K562 (cell line): ENCODE measurements at regions not wholly inside any gene's neighbourhood (a gene's known extent, or its start where the extent isn't known, plus 50 kb on each side); places are given as distances from the start of the nearest gene placed in this dataset.

ENCODE experiments used
- ARID2 ChIP-seq: fragments of 450-650 bp; IDR thresholded peaks from 2 replicates; pipeline ENCODE4 v1.6.1; 2017; ENCODE audit warnings: antibody characterized with exemption, mild to moderate bottlenecking
- CCNT2 ChIP-seq: IDR thresholded peaks from 2 replicates; pipeline ENCODE4 v1.6.1; 2011; ENCODE audit warnings: borderline replicate concordance, low read depth, mild to moderate bottlenecking, moderate library complexity, mixed read lengths, low read length; ENCODE audit not compliant: insufficient read length; ENCODE audit errors: extremely low read depth
- E2F5 ChIP-seq: sonication (generic); formaldehyde crosslinking; IDR thresholded peaks from 2 replicates; pipeline ENCODE4 v1.8.0; 2022; ENCODE audit warnings: mild to moderate bottlenecking, missing genetic modification reagents
- ELF2 ChIP-seq: fragments of 250-450 bp; sonication (Bioruptor Pico); IDR thresholded peaks from 2 replicates; pipeline ENCODE4 v1.5.0; 2021; ENCODE audit warnings: mild to moderate bottlenecking
- EP300 ChIP-seq: IDR thresholded peaks from 2 replicates; pipeline ENCODE4 v1.6.1; 2012; ENCODE audit warnings: low read length, improper control_type of control experiment
- NKRF ChIP-seq: fragments of 450-650 bp; IDR thresholded peaks from 2 replicates; pipeline ENCODE4 v1.6.1; 2016; ENCODE audit warnings: borderline replicate concordance
- NR2C2 ChIP-seq, 2 experiments: fragments of 200-800 bp in 1 of 2; sonication (Bioruptor generic) in 1 of 2; sonication (generic) in 1 of 2; formaldehyde crosslinking in 1 of 2; IDR thresholded peaks; 2 replicates each; pipeline versions ENCODE4 v1.6.1 to v1.8.0; 2016 to 2022; ENCODE audit warnings: mild to moderate bottlenecking in 1 of 2, missing compliant biosample characterization in 1 of 2, missing genetic modification characterization in 1 of 2, missing genetic modification reagents in 1 of 2
- REST ChIP-seq, 2 experiments: fragments of 450-650 bp; formaldehyde crosslinking in 1 of 2; IDR thresholded peaks; 2 replicates each; pipeline versions ENCODE4 v1.4.0 to v1.6.1; 2014 to 2020; ENCODE audit warnings: mild to moderate bottlenecking in 2 of 2, borderline replicate concordance in 1 of 2, low read depth in 1 of 2
- SMC3 ChIP-seq: conservative IDR thresholded peaks from 2 replicates; pipeline ENCODE4 v1.6.1; 2011; ENCODE audit warnings: low read depth, low read length, improper control_type of control experiment; ENCODE audit not compliant: insufficient read depth
- SREBF1 ChIP-seq: fragments of 150-350 bp; IDR thresholded peaks from 2 replicates; pipeline ENCODE4 v1.6.1; 2014; ENCODE audit warnings: antibody characterized with exemption, low read depth, low read length, borderline replicate concordance
- ZNF76 ChIP-seq: fragments of 250-450 bp; sonication (Bioruptor Pico); IDR thresholded peaks from 2 replicates; pipeline ENCODE4 v1.4.0; 2020; ENCODE audit warnings: mild to moderate bottlenecking, moderate library complexity, borderline replicate concordance

GRCh38 chr5:2291146-2291840, 408.6 kb upstream of the IRX4 start:
- TF ChIP-seq CCNT2 (no peak), SREBF1 (no peak), ZNF76 (CRISPR knock-in tag) (no peak), E2F5 (CRISPR knock-in tag) (no peak), EP300 (no peak), ELF2 (CRISPR knock-in tag) (no peak), REST (IDR thresholded peaks at IDR 0.05; ENCODE audit: borderline replicate concordance) (no peak), REST (CRISPR knock-in tag; IDR thresholded peaks at IDR 0.05; ENCODE audit: low read depth) (no peak), NKRF (no peak), NR2C2 (CRISPR knock-in tag; IDR thresholded peaks at IDR 0.05) (no peak), NR2C2 (tag; IDR thresholded peaks at IDR 0.05) (no peak), ARID2 (no peak), SMC3 (no peak)
